K562 (cell line): ENCODE measurements at regions not wholly inside any gene's neighbourhood (a gene's known extent, or its start where the extent isn't known, plus 50 kb on each side); places are given as distances from the start of the nearest gene placed in this dataset.

Experiments
- ATAC-seq: fragments of 200-7000 bp; cut with Tn5 transposase; 3 replicates; pipeline ENCODE4 v1.9.1; 2020; ENCODE audit warnings: moderate library complexity
- BruUV-seq: library from RNA; stranded (reverse); fragments of 400-500 nt; replicated peaks from 2 replicates; lab custom pipeline; 2021; lab: Mats Ljungman, UMichigan
- CTCF ChIA-PET: fragments of 300-600 bp; formaldehyde crosslinking; extraction: SDS; loops from one replicate; lab custom pipeline; 2021; ENCODE audit warnings: low intra/inter-chr PET ratio; lab: Yijun Ruan, JAX
- POLR2A ChIA-PET: fragments of 300-600, 350-650 bp; sonication (Branson Sonifier 250); formaldehyde crosslinking; extraction: SDS; loops from one replicate; lab custom pipeline; 2021; ENCODE audit warnings: antibody characterized with exemption, inconsistent platforms; lab: Yijun Ruan, JAX
- DNase-seq, 4 experiments: peaks; one replicate each; pipeline versions ENCODE4 v3.0.0 to v3.0.0-alpha.2; 2011 to 2018; ENCODE audit warnings: low spot score in 3 of 4, mixed read lengths in 3 of 4; ENCODE audit errors: extremely low read depth in 1 of 4
- FAIRE-seq: peaks from 2 replicates; lab custom pipeline; 2011; peaks lifted over from hg19 to GRCh38; lab: Jason Lieb, UNC
- H2AFZ ChIP-seq: 2 replicates; pipeline ENCODE4 v1.6.0; 2011; ENCODE audit warnings: low read depth, low read length, control low read depth, inconsistent platforms
- H3K27ac ChIP-seq: fragments of 200-600 bp; 3 replicates; pipeline ENCODE4 v1.8.0; 2011; ENCODE audit warnings: low read depth, mild to moderate bottlenecking, control low read depth, inconsistent platforms, low read length, moderate library complexity, mixed read lengths; ENCODE audit errors: extremely low read depth
- H3K27me3 ChIP-seq, 2 experiments: fragments of 300-600 bp in 1 of 2; 2 replicates in 1 of 2; 3 replicates in 1 of 2; pipeline versions ENCODE4 v1.6.0 to v1.8.0; 2011; ENCODE audit warnings: inconsistent platforms in 2 of 2, low read length in 2 of 2, mild to moderate bottlenecking in 1 of 2, mixed read lengths in 1 of 2, moderate library complexity in 1 of 2; ENCODE audit not compliant: control insufficient read depth in 2 of 2, insufficient read depth in 2 of 2
- H3K36me3 ChIP-seq: fragments of 300-600 bp; 3 replicates; pipeline ENCODE4 v1.8.0; 2011; ENCODE audit warnings: mild to moderate bottlenecking, low read length, inconsistent platforms; ENCODE audit not compliant: control insufficient read depth, insufficient read depth
- H3K4me1 ChIP-seq, 2 experiments: fragments of 200-600 bp in 1 of 2; replicated peaks in 1 of 2; 2 replicates in 1 of 2; 3 replicates in 1 of 2; pipeline versions ENCODE4 v1.5.1 to v1.8.0; 2011; ENCODE audit warnings: inconsistent platforms in 2 of 2, low read length in 2 of 2, mild to moderate bottlenecking in 1 of 2, mixed read lengths in 1 of 2, moderate library complexity in 1 of 2; ENCODE audit not compliant: control insufficient read depth in 2 of 2, insufficient read depth in 2 of 2
- H3K4me2 ChIP-seq: 2 replicates; pipeline ENCODE4 v1.6.1; 2011; ENCODE audit warnings: low read length, control low read depth, inconsistent platforms, mixed read lengths; ENCODE audit not compliant: insufficient read depth
- H3K4me3 ChIP-seq: fragments of 200-600 bp; sonication (generic), shearing (Covaris generic); 2 replicates; pipeline ENCODE4 v1.5.1; 2016; ENCODE audit warnings: control low read depth, inconsistent platforms
- H3K79me2 ChIP-seq: fragments of 200-600 bp; 3 replicates; pipeline ENCODE4 v1.8.0; 2011; ENCODE audit warnings: low read length, inconsistent platforms; ENCODE audit not compliant: control insufficient read depth, insufficient read depth
- H3K9ac ChIP-seq, 2 experiments: 2 replicates each; pipeline versions ENCODE4 v1.6.0 to v1.6.1; 2011; ENCODE audit warnings: low read depth in 2 of 2, low read length in 2 of 2, control low read depth in 1 of 2, inconsistent platforms in 1 of 2, mild to moderate bottlenecking in 1 of 2, mixed read lengths in 1 of 2; ENCODE audit not compliant: insufficient read depth in 1 of 2
- H3K9me1 ChIP-seq: one replicate; pipeline ENCODE4 v1.6.0; 2011; ENCODE audit warnings: inconsistent platforms, mild to moderate bottlenecking, low read length, moderate library complexity; ENCODE audit not compliant: control insufficient read depth, insufficient read depth
- H3K9me3 ChIP-seq: replicated peaks from 2 replicates; pipeline ENCODE4 v1.5.1; 2011; ENCODE audit warnings: low read depth, low read length, inconsistent platforms; ENCODE audit not compliant: control insufficient read depth, insufficient read depth
- H4K20me1 ChIP-seq: replicated peaks from 2 replicates; pipeline ENCODE4 v1.6.1; 2011; ENCODE audit warnings: low read length, inconsistent platforms, mixed read lengths; ENCODE audit not compliant: control insufficient read depth, insufficient read depth
- KAT7 ChIP-seq: sonication (generic); formaldehyde crosslinking; IDR thresholded peaks from 2 replicates; pipeline ENCODE4 v1.8.0; 2022; ENCODE audit warnings: missing genetic modification reagents, mild to moderate bottlenecking, borderline replicate concordance
- PRDM10 ChIP-seq: fragments of 450-650 bp; IDR thresholded peaks from 2 replicates; pipeline ENCODE4 v1.6.1; 2018; ENCODE audit not compliant: partially characterized antibody
- WGBS: fragments of 100-300 bp; shearing (Covaris generic); methylation state at CpG from one replicate; pipeline ENCODE4 v1.1.6; 2016; ENCODE audit warnings: low coverage, mixed read lengths; ENCODE audit not compliant: insufficient coverage; ENCODE audit errors: missing lambda C conversion rate; 5-methylcytosine and 5-hydroxymethylcytosine counted together
- in situ Hi-C: fragments of 300-500 bp; cut with MboI; formaldehyde crosslinking; loops from 4 replicates; pipeline ENCODE4 v1.15.0; 2018; ENCODE audit warnings: inconsistent platforms, mixed read lengths
- intact Hi-C: fragments of 100-400 bp; cut with micrococcal nuclease; formaldehyde crosslinking; loops from 2 replicates; pipeline ENCODE4 v1.14.2; 2022
- TF ChIP-seq, protein P1 (sequence below), 2 experiments: fragments of 450-650 bp in 1 of 2; sonication (generic) in 1 of 2; formaldehyde crosslinking in 1 of 2; IDR thresholded peaks; 2 replicates each; pipeline versions ENCODE4 v1.7.1 to v1.9.0; 2016 to 2022; ENCODE audit warnings: inconsistent platforms in 1 of 2, mild to moderate bottlenecking in 1 of 2, missing genetic modification reagents in 1 of 2
- TF ChIP-seq, protein P2 (sequence below): fragments of 150-350 bp; IDR thresholded peaks from 2 replicates; pipeline ENCODE4 v1.6.1; 2014; ENCODE audit warnings: low read depth, mild to moderate bottlenecking, low read length, borderline replicate concordance

GRCh38 chr6:1240766-1241318, 71.1 kb upstream of the FOXQ1 start:
- Histone ChIP-seq H3K9me1 (no peaks in the 10 kb centered on the region), H3K36me3 (no peaks in the 10 kb centered on the region), H3K27me3 (peaks cover 11 to 41% of the 10 kb centered on the region in 2 experiments), H3K4me3 (no peak overlapping the region), H3K79me2 (no peaks in the 10 kb centered on the region), H3K9me3 (no peaks in the 10 kb centered on the region), H4K20me1 (0 out of 2 replicates have a peak, but pooled peaks cover 3% of the 10 kb centered on the region), H3K4me2 (no peak overlapping the region), H3K27ac (no peak overlapping the region), H2AFZ (no peak overlapping the region), H3K4me1 (no peaks in the 10 kb centered on the region), H3K9ac (no peak overlapping the region)
- FAIRE-seq, result no peak
- in situ Hi-C loops (no loop called here), intact Hi-C loops (no loop called here)
- CTCF ChIA-PET, result no interaction called here
- DNase-seq, result no peak
- BruUV-seq, result no TSS peak
- ATAC-seq, result no peak
- POLR2A ChIA-PET, result no interaction called here
- WGBS, result 0% methylated on average over 2 of the region's 2 CpGs
- TF ChIP-seq PRDM10, result no peak
- TF ChIP-seq, protein P1, sequence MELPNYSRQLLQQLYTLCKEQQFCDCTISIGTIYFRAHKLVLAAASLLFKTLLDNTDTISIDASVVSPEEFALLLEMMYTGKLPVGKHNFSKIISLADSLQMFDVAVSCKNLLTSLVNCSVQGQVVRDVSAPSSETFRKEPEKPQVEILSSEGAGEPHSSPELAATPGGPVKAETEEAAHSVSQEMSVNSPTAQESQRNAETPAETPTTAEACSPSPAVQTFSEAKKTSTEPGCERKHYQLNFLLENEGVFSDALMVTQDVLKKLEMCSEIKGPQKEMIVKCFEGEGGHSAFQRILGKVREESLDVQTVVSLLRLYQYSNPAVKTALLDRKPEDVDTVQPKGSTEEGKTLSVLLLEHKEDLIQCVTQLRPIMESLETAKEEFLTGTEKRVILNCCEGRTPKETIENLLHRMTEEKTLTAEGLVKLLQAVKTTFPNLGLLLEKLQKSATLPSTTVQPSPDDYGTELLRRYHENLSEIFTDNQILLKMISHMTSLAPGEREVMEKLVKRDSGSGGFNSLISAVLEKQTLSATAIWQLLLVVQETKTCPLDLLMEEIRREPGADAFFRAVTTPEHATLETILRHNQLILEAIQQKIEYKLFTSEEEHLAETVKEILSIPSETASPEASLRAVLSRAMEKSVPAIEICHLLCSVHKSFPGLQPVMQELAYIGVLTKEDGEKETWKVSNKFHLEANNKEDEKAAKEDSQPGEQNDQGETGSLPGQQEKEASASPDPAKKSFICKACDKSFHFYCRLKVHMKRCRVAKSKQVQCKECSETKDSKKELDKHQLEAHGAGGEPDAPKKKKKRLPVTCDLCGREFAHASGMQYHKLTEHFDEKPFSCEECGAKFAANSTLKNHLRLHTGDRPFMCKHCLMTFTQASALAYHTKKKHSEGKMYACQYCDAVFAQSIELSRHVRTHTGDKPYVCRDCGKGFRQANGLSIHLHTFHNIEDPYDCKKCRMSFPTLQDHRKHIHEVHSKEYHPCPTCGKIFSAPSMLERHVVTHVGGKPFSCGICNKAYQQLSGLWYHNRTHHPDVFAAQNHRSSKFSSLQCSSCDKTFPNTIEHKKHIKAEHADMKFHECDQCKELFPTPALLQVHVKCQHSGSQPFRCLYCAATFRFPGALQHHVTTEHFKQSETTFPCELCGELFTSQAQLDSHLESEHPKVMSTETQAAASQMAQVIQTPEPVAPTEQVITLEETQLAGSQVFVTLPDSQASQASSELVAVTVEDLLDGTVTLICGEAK (IDR thresholded peaks at IDR 0.05), result no peak
- TF ChIP-seq, protein P1 (CRISPR knock-in tag; IDR thresholded peaks at IDR 0.05), result no peak
- TF ChIP-seq, protein P2, sequence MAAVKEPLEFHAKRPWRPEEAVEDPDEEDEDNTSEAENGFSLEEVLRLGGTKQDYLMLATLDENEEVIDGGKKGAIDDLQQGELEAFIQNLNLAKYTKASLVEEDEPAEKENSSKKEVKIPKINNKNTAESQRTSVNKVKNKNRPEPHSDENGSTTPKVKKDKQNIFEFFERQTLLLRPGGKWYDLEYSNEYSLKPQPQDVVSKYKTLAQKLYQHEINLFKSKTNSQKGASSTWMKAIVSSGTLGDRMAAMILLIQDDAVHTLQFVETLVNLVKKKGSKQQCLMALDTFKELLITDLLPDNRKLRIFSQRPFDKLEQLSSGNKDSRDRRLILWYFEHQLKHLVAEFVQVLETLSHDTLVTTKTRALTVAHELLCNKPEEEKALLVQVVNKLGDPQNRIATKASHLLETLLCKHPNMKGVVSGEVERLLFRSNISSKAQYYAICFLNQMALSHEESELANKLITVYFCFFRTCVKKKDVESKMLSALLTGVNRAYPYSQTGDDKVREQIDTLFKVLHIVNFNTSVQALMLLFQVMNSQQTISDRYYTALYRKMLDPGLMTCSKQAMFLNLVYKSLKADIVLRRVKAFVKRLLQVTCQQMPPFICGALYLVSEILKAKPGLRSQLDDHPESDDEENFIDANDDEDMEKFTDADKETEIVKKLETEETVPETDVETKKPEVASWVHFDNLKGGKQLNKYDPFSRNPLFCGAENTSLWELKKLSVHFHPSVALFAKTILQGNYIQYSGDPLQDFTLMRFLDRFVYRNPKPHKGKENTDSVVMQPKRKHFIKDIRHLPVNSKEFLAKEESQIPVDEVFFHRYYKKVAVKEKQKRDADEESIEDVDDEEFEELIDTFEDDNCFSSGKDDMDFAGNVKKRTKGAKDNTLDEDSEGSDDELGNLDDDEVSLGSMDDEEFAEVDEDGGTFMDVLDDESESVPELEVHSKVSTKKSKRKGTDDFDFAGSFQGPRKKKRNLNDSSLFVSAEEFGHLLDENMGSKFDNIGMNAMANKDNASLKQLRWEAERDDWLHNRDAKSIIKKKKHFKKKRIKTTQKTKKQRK, result no peak
- TF ChIP-seq KAT7 (CRISPR knock-in tag), result no peak
